HG03066 (cell line): ENCODE measurements at regions not wholly inside any gene's neighbourhood (a gene's known extent, or its start where the extent isn't known, plus 50 kb on each side); places are given as distances from the start of the nearest gene placed in this dataset.
"Not testable (repeated sequence)": the region's sequence is repeated elsewhere in the genome, so short reads cannot be mapped to it uniquely, and the experiment has no call there.

Experiments used
- ATAC-seq: cut with Tn5 transposase; IDR thresholded peaks from one replicate; pipeline ENCODE4 v1.9.1; 2021; ENCODE audit warnings: low read depth; ENCODE audit not compliant: unreplicated experiment

GRCh38 chr7:13111230-13111629 lies 423.8 kb downstream of the ARL4A start:
- no peak for ATAC-seq

DNA sequence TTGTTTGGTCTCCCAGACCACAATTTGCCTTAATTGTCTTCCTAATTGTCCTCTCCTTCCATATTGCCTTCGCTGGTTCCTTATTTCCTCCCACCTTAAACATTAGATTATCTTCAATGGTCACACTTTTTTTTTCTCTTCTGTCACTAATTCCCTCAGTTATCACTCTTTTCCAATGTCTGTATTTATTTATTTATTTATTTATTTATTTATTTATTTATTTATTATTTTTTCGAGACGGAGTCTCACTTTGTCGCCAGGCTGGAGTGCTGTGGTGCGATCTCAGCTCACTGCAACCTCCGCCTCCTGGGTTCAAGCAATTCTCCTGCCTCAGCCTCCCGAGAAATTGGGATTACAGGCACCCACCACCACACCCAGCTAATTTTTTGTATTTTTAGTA lies 426.8 kb downstream of the ARL4A start:
- ATAC-seq = not testable (repeated sequence)

- ATAC-seq = no peak
These were observed 427.8 kb downstream of the ARL4A start for GRCh38 chr7:13115157-13115772.

DNA sequence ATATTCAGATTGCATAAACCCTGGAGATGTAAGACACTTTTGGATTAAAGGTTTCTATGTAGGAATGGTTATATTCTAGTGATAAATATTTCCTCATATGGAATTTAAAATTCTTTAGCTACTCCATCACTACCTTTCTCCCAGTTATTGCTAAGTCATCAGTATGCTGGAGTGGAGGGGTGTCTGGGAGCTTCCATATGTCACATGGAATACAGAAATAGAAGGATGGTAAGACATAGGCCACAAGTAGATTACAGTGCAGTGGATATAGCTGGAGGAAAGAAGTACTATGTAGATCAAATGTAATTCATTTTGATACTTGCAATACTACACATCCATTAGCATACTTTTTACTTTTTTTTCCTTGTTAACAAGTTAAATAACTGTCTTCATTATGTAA lies 428.4 kb downstream of the ARL4A start:
- ATAC-seq = no peak

- no peak for ATAC-seq
These were observed 429.7 kb downstream of the ARL4A start for GRCh38 chr7:13117103-13117502.

- ATAC-seq = no peak
These were observed 430.2 kb downstream of the ARL4A start for GRCh38 chr7:13117592-13117991.

- not testable (repeated sequence) for ATAC-seq
These were observed 437.2 kb downstream of the ARL4A start for GRCh38 chr7:13124629-13125028.

GRCh38 chr7:13126347-13126746 lies 438.9 kb downstream of the ARL4A start:
- no peak for ATAC-seq

DNA sequence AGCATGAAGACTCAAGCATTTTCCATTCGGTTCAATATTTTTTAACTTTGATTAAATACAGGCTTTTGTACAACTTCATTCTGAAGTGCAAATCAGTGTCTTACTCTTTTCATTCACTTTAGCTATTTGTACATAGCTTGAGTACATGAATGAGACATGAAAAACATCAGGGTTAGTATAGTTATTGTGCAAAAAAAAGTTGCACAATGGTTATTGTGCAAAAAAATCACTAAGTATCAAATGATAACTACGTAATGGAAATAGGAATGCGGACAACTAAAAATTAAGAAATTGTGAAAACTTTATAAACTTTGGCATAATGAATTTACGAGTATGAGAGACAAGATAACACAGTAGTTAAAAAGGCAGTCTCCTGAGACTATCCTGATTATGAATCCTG lies 442.9 kb downstream of the ARL4A start:
- no peak for ATAC-seq

DNA sequence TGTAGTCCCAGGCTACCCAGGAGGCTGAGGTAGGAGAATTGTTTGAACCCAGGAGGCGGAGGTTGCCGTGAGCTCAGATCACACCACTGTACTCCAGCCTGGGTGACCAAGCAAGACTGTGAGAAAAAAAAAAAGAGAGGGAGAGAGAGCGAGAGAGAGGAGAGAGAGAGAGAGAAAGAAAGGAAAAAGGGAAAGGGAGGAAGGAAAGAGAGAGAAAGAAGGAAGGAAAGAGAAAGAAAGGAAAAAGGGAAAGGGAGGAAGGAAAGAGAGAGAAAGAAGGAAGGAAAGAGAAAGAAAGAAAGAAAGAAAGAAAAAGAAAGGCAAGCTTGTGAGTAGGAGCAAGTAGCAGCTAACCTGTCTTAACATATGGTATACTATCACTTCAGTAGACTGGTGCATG lies 443.5 kb downstream of the ARL4A start:
- ATAC-seq = not testable (repeated sequence)

DNA sequence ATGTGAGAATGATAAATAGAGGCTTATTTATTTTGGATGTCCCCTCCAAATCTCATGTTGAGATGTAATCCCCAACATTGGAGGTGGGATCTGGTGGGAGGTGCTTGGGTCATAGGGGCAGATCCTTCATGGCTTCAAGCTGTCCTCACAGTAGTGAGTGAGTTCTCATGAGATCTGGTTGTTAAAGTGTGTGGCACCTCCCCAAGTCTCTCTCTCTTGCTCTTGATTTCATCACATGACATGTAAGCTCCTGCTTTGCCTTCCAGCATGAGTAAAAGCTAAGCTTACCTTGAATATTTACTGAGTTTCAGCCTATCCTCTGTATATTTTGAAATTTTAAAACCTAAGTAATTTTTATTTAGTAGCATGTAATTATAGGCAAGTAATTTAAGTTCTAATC lies 444.9 kb downstream of the ARL4A start:
- no peak for ATAC-seq

- not testable (repeated sequence) for ATAC-seq
These were observed 448.9 kb downstream of the ARL4A start for GRCh38 chr7:13136345-13136744.

GRCh38 chr7:13139436-13139835 lies 452.0 kb downstream of the ARL4A start:
- no peak for ATAC-seq

DNA sequence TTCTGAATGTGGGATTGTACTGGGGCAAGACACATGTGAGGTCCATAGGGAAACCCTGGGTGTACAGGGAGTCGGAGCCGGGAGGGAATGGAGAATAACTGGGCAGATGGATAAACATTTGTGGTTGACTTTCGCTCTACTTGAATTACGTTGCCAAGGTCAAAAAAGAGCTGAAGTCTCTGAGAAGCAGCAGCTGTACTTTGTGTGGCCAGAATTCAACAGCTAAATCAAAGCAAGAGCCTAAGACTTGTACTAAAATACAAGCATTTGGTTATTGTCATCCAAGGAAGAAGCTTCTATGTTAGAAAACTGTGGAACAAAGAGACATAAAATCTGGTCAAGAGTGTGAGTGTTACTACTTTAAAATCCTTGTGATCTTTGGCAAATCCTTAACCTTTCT lies 457.2 kb downstream of the ARL4A start:
- ATAC-seq = no peak

DNA sequence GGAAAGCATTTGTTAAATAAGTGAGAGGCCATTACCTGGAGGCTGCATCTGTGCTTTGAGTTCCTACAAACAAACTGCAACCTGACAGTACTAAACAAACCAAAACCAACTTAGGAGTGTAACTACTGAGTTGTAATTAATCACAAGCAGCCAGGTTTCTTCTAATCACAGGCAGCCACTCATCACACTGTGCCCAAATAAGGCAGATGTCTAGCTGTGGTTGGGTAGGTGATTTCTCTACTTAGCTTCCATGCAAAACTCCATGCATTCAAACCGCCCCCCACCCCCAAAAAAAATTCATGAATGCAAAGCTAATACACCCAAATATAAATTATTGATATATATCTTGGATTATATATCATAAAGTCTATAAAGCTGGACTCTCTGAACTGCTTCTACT lies 461.1 kb downstream of the ARL4A start:
- no peak for ATAC-seq

DNA sequence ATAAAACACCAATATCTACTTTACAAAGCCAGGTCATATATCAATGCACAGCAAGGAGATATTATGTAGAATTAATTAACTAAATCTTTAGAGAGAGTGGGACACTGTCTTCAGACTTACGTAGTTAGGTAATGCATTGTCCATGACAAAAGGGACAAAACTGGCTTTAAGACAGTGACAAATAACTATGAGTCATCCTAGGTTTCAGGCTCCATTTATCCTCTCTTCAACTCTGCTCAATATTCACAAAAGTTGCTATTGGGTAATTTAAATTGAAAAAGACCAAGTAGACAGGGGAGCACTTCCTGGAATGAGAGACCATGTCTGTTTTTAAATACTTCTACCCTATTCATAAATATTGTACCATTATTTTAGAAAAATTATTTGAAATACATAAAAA lies 464.5 kb downstream of the ARL4A start:
- no peak for ATAC-seq

- ATAC-seq = no peak
These were observed 465.3 kb downstream of the ARL4A start for GRCh38 chr7:13152755-13153154.

- no peak for ATAC-seq
These were observed 465.8 kb downstream of the ARL4A start for GRCh38 chr7:13153266-13153665.

DNA sequence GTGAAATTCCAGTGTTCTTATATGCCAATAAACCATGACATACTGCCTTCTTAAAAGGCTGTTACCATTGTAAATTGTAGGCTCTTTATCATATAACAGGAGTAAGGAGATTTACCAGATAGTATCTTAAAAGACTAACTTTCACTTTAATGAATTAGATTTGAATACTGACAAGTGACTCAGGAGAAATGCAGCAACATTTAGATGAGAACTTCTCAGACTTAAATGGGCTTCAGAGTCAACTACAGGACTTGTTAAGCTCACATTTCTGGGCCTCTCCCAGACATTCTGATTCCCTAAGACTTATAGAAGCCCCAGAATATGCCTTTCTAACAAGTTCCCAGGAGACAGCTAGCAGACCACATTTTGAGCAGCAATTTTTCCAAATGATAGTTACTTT lies 466.3 kb downstream of the ARL4A start:
- ATAC-seq = no peak

- no peak for ATAC-seq
These were observed 467.8 kb downstream of the ARL4A start for GRCh38 chr7:13155188-13155587.

DNA sequence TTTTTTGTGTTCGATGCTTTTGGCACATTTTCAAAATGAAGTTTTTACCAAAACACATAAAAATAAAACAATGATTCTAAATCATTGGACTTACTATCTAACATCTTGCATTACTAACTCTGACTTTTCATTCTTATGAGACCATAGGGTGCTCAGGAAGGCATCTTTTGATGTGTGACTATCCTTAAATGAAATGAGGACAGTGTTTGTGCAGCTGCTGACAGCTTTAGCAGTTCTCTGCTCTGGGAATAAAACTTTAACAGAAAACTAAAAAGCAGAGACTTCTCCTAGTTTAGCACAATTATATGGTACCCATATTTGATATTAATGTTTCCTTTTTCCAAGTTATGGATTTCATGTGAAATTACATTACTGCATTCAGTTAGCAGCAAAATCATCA lies 471.6 kb downstream of the ARL4A start:
- ATAC-seq = no peak

GRCh38 chr7:13159467-13160184 lies 472.2 kb downstream of the ARL4A start:
- ATAC-seq = no peak
